K562 (cell line): ENCODE measurements at regions not wholly inside any gene's neighbourhood (a gene's known extent, or its start where the extent isn't known, plus 50 kb on each side); places are given as distances from the start of the nearest gene placed in this dataset.

Source experiments
- ATAC-seq: fragments of 200-7000 bp; cut with Tn5 transposase; 3 replicates; pipeline ENCODE4 v1.9.1; 2020; ENCODE audit warnings: moderate library complexity
- BruUV-seq: library from RNA; stranded (reverse); fragments of 400-500 nt; replicated peaks from 2 replicates; lab custom pipeline; 2021; lab: Mats Ljungman, UMichigan
- CTCF ChIA-PET: fragments of 300-600 bp; formaldehyde crosslinking; extraction: SDS; loops from one replicate; lab custom pipeline; 2021; ENCODE audit warnings: low intra/inter-chr PET ratio; lab: Yijun Ruan, JAX
- POLR2A ChIA-PET: fragments of 300-600, 350-650 bp; sonication (Branson Sonifier 250); formaldehyde crosslinking; extraction: SDS; loops from one replicate; lab custom pipeline; 2021; ENCODE audit warnings: antibody characterized with exemption, inconsistent platforms; lab: Yijun Ruan, JAX
- DNase-seq, 4 experiments: peaks; one replicate each; pipeline versions ENCODE4 v3.0.0 to v3.0.0-alpha.2; 2011 to 2018; ENCODE audit warnings: low spot score in 3 of 4, mixed read lengths in 3 of 4; ENCODE audit errors: extremely low read depth in 1 of 4
- FAIRE-seq: peaks from 2 replicates; lab custom pipeline; 2011; peaks lifted over from hg19 to GRCh38; lab: Jason Lieb, UNC
- H2AFZ ChIP-seq: 2 replicates; pipeline ENCODE4 v1.6.0; 2011; ENCODE audit warnings: low read depth, low read length, control low read depth, inconsistent platforms
- H3K27ac ChIP-seq: fragments of 200-600 bp; 3 replicates; pipeline ENCODE4 v1.8.0; 2011; ENCODE audit warnings: low read depth, mild to moderate bottlenecking, control low read depth, inconsistent platforms, low read length, moderate library complexity, mixed read lengths; ENCODE audit errors: extremely low read depth
- H3K27me3 ChIP-seq, 2 experiments: fragments of 300-600 bp in 1 of 2; 2 replicates in 1 of 2; 3 replicates in 1 of 2; pipeline versions ENCODE4 v1.6.0 to v1.8.0; 2011; ENCODE audit warnings: inconsistent platforms in 2 of 2, low read length in 2 of 2, mild to moderate bottlenecking in 1 of 2, mixed read lengths in 1 of 2, moderate library complexity in 1 of 2; ENCODE audit not compliant: control insufficient read depth in 2 of 2, insufficient read depth in 2 of 2
- H3K36me3 ChIP-seq: fragments of 300-600 bp; 3 replicates; pipeline ENCODE4 v1.8.0; 2011; ENCODE audit warnings: mild to moderate bottlenecking, low read length, inconsistent platforms; ENCODE audit not compliant: control insufficient read depth, insufficient read depth
- H3K4me1 ChIP-seq, 2 experiments: fragments of 200-600 bp in 1 of 2; replicated peaks in 1 of 2; 2 replicates in 1 of 2; 3 replicates in 1 of 2; pipeline versions ENCODE4 v1.5.1 to v1.8.0; 2011; ENCODE audit warnings: inconsistent platforms in 2 of 2, low read length in 2 of 2, mild to moderate bottlenecking in 1 of 2, mixed read lengths in 1 of 2, moderate library complexity in 1 of 2; ENCODE audit not compliant: control insufficient read depth in 2 of 2, insufficient read depth in 2 of 2
- H3K4me2 ChIP-seq: 2 replicates; pipeline ENCODE4 v1.6.1; 2011; ENCODE audit warnings: low read length, control low read depth, inconsistent platforms, mixed read lengths; ENCODE audit not compliant: insufficient read depth
- H3K4me3 ChIP-seq: fragments of 200-600 bp; sonication (generic), shearing (Covaris generic); 2 replicates; pipeline ENCODE4 v1.5.1; 2016; ENCODE audit warnings: control low read depth, inconsistent platforms
- H3K79me2 ChIP-seq: fragments of 200-600 bp; 3 replicates; pipeline ENCODE4 v1.8.0; 2011; ENCODE audit warnings: low read length, inconsistent platforms; ENCODE audit not compliant: control insufficient read depth, insufficient read depth
- H3K9ac ChIP-seq, 2 experiments: 2 replicates each; pipeline versions ENCODE4 v1.6.0 to v1.6.1; 2011; ENCODE audit warnings: low read depth in 2 of 2, low read length in 2 of 2, control low read depth in 1 of 2, inconsistent platforms in 1 of 2, mild to moderate bottlenecking in 1 of 2, mixed read lengths in 1 of 2; ENCODE audit not compliant: insufficient read depth in 1 of 2
- H3K9me1 ChIP-seq: one replicate; pipeline ENCODE4 v1.6.0; 2011; ENCODE audit warnings: inconsistent platforms, mild to moderate bottlenecking, low read length, moderate library complexity; ENCODE audit not compliant: control insufficient read depth, insufficient read depth
- H3K9me3 ChIP-seq: replicated peaks from 2 replicates; pipeline ENCODE4 v1.5.1; 2011; ENCODE audit warnings: low read depth, low read length, inconsistent platforms; ENCODE audit not compliant: control insufficient read depth, insufficient read depth
- H4K20me1 ChIP-seq: replicated peaks from 2 replicates; pipeline ENCODE4 v1.6.1; 2011; ENCODE audit warnings: low read length, inconsistent platforms, mixed read lengths; ENCODE audit not compliant: control insufficient read depth, insufficient read depth
- AFF4 ChIP-seq: sonication (generic); formaldehyde crosslinking; IDR thresholded peaks from 2 replicates; pipeline ENCODE4 v1.8.0; 2023; ENCODE audit warnings: mild to moderate bottlenecking, missing genetic modification reagents
- CCAR2 ChIP-seq: fragments of 200-400 bp; formaldehyde crosslinking; IDR thresholded peaks from 2 replicates; pipeline ENCODE4 v1.6.1; 2017; ENCODE audit warnings: mild to moderate bottlenecking, low read depth, low read length
- DPF2 ChIP-seq: fragments of 450-650 bp; IDR thresholded peaks from 2 replicates; pipeline ENCODE4 v1.6.1; 2016
- FOXJ3 ChIP-seq: sonication (generic); formaldehyde crosslinking; IDR thresholded peaks from 2 replicates; pipeline ENCODE4 v1.4.0; 2020; ENCODE audit warnings: mild to moderate bottlenecking, missing genetic modification reagents
- HMGXB4 ChIP-seq: sonication (generic); formaldehyde crosslinking; IDR thresholded peaks from 2 replicates; pipeline ENCODE4 v1.8.1; 2023; ENCODE audit warnings: mild to moderate bottlenecking, missing genetic modification reagents
- MAX ChIP-seq: sonication (generic); formaldehyde crosslinking; IDR thresholded peaks from 2 replicates; pipeline ENCODE4 v1.9.0; 2022; ENCODE audit warnings: mild to moderate bottlenecking, missing genetic modification reagents
- MECOM ChIP-seq: fragments of 250-450 bp; sonication (Bioruptor Pico); IDR thresholded peaks from 2 replicates; pipeline ENCODE4 v1.8.0; 2022; ENCODE audit warnings: inconsistent platforms
- NRF1 ChIP-seq, 2 experiments: fragments of 450-650 bp; IDR thresholded peaks in 1 of 2; conservative IDR thresholded peaks in 1 of 2; 2 replicates each; pipeline ENCODE4 v1.6.1; 2014; ENCODE audit warnings: mild to moderate bottlenecking in 2 of 2
- PHF8 ChIP-seq: fragments of 200-600 bp; sonication (generic); IDR thresholded peaks from 2 replicates; pipeline ENCODE4 v1.6.1; 2012; ENCODE audit warnings: mixed run types, mild to moderate bottlenecking, inconsistent platforms, low read length, moderate library complexity, borderline replicate concordance
- RBM22 ChIP-seq: fragments of 200-400 bp; formaldehyde crosslinking; IDR thresholded peaks from 2 replicates; pipeline ENCODE4 v1.6.1; 2018; ENCODE audit warnings: low read length, low read depth; ENCODE audit not compliant: poor library complexity, severe bottlenecking
- TAF1 ChIP-seq: IDR thresholded peaks from 2 replicates; pipeline ENCODE4 v1.6.1; 2011; ENCODE audit warnings: mild to moderate bottlenecking, low read length, moderate library complexity; ENCODE audit not compliant: insufficient read depth, control insufficient read depth, severe bottlenecking; ENCODE audit errors: extremely low read depth
- TAF15 ChIP-seq: fragments of 200-400 bp; formaldehyde crosslinking; IDR thresholded peaks from 2 replicates; pipeline ENCODE4 v1.6.1; 2017; ENCODE audit warnings: mild to moderate bottlenecking, low read depth, low read length, moderate library complexity
- TBP ChIP-seq: optimal IDR thresholded peaks from 2 replicates; pipeline ENCODE3; 2011; ENCODE audit warnings: low read depth, low read length, improper control_type of control experiment
- THRB ChIP-seq: fragments of 450-650 bp; formaldehyde crosslinking; conservative IDR thresholded peaks from 2 replicates; pipeline ENCODE4 v1.4.0; 2022; ENCODE audit warnings: mild to moderate bottlenecking, missing genetic modification characterization
- ZNF444 ChIP-seq: fragments of 250-450 bp; sonication (Bioruptor Pico); IDR thresholded peaks from 2 replicates; pipeline ENCODE4 v1.4.0; 2020; ENCODE audit warnings: mild to moderate bottlenecking, moderate library complexity
- ZNF77 ChIP-seq: fragments of 250-450 bp; sonication (Bioruptor Pico); IDR thresholded peaks from 2 replicates; pipeline ENCODE4 v1.5.0; 2020
- WGBS: fragments of 100-300 bp; shearing (Covaris generic); methylation state at CpG from one replicate; pipeline ENCODE4 v1.1.6; 2016; ENCODE audit warnings: low coverage, mixed read lengths; ENCODE audit not compliant: insufficient coverage; ENCODE audit errors: missing lambda C conversion rate; 5-methylcytosine and 5-hydroxymethylcytosine counted together
- in situ Hi-C: fragments of 300-500 bp; cut with MboI; formaldehyde crosslinking; loops from 4 replicates; pipeline ENCODE4 v1.15.0; 2018; ENCODE audit warnings: inconsistent platforms, mixed read lengths
- intact Hi-C: fragments of 100-400 bp; cut with micrococcal nuclease; formaldehyde crosslinking; loops from 2 replicates; pipeline ENCODE4 v1.14.2; 2022

- ChIA-PET CTCF (no interaction called here), POLR2A (no interaction called here)
- Histone ChIP-seq H4K20me1 (no peaks in the 10 kb centered on the region), H3K9me1 (no peaks in the 10 kb centered on the region), H3K4me3 (no peak overlapping the region), H3K9ac (no peak overlapping the region), H3K27ac (no peak overlapping the region), H3K4me1 (no peaks in the 10 kb centered on the region), H3K4me2 (no peak overlapping the region), H3K36me3 (no peaks in the 10 kb centered on the region), H3K9me3 (no peaks in the 10 kb centered on the region), H3K27me3 (peaks cover 0 to 3% of the 10 kb centered on the region in 2 experiments; a peak in 1 of 5 replicates), H3K79me2 (no peaks in the 10 kb centered on the region), H2AFZ (no peak overlapping the region)
- DNase-seq (no peak), FAIRE-seq (no peak), ATAC-seq (no peak)
- in situ Hi-C loops (no loop called here), intact Hi-C loops (no loop called here)
- 1% methylated on average over 16 of the region's 16 CpGs for WGBS
- no TSS peak for BruUV-seq
- TF ChIP-seq HMGXB4 = no peak
- no peak for TF ChIP-seq NRF1 (conservative IDR thresholded peaks at IDR 0.05 in 1 of 2, IDR thresholded peaks at IDR 0.05 in 1 of 2)
- no peak for TF ChIP-seq FOXJ3 (CRISPR knock-in tag)
- TF ChIP-seq CCAR2 = no peak
- TF ChIP-seq AFF4 (CRISPR knock-in tag) = no peak
- no peak for TF ChIP-seq ZNF444 (CRISPR knock-in tag)
- TF ChIP-seq TAF1 = no peak
- no peak for TF ChIP-seq MAX
- no peak for TF ChIP-seq TAF15
- TF ChIP-seq THRB (CRISPR knock-in tag) = no peak
- TF ChIP-seq RBM22 = no peak
- TF ChIP-seq PHF8 = no peak
- no peak for TF ChIP-seq DPF2
- no peak for TF ChIP-seq TBP
- no peak for TF ChIP-seq MECOM (CRISPR knock-in tag)
- no peak for TF ChIP-seq ZNF77
Measured at GRCh38 chr4:24730256-24731001, 64.9 kb upstream of the SOD3 start.
